HCT116 (cell line): ENCODE measurements at regions not wholly inside any gene's neighbourhood (a gene's known extent, or its start where the extent isn't known, plus 50 kb on each side); places are given as distances from the start of the nearest gene placed in this dataset.

Experiments used
- CEBPB ChIP-seq: IDR thresholded peaks from 2 replicates; pipeline ENCODE4 v1.6.1; 2012; ENCODE audit warnings: low read depth
- JUND ChIP-seq: IDR thresholded peaks from 2 replicates; pipeline ENCODE4 v1.6.1; 2012
- POLR2A ChIP-seq: IDR thresholded peaks from 2 replicates; pipeline ENCODE4 v1.7.0; 2011; ENCODE audit warnings: borderline replicate concordance; ENCODE audit not compliant: insufficient read depth, insufficient read length; ENCODE audit errors: extremely low read depth
- POLR2AphosphoS5 ChIP-seq: IDR thresholded peaks from 2 replicates; pipeline ENCODE4 v1.6.1; 2011; ENCODE audit warnings: mild to moderate bottlenecking, low read depth, low read length, moderate library complexity
- REST ChIP-seq: IDR thresholded peaks from 2 replicates; pipeline ENCODE4 v1.6.1; 2012; ENCODE audit warnings: low read depth
- SP1 ChIP-seq: IDR thresholded peaks from 2 replicates; pipeline ENCODE4 v1.6.1; 2012; ENCODE audit warnings: low read depth
- YY1 ChIP-seq: IDR thresholded peaks from 2 replicates; pipeline ENCODE4 v1.6.1; 2011; ENCODE audit warnings: low read length, low read depth, moderate library complexity, mild to moderate bottlenecking; ENCODE audit not compliant: insufficient replicate concordance; ENCODE audit errors: extremely low read depth
- ZBTB33 ChIP-seq: IDR thresholded peaks from 2 replicates; pipeline ENCODE4 v1.6.1; 2011; ENCODE audit warnings: mild to moderate bottlenecking, low read length, moderate library complexity; ENCODE audit not compliant: insufficient replicate concordance; ENCODE audit errors: extremely low read depth
- ZNF274 ChIP-seq: fragments of 200-500 bp; sonication (Bioruptor generic); IDR thresholded peaks from 2 replicates; pipeline ENCODE4 v1.6.1; 2014; ENCODE audit warnings: mild to moderate bottlenecking, low read depth, low read length, inconsistent platforms
- TF ChIP-seq, protein P1 (sequence below), 3 experiments: fragments of 200-600 bp in 1 of 3; sonication (generic) in 1 of 3; IDR thresholded peaks in 2 of 3; conservative IDR thresholded peaks in 1 of 3; 2 replicates each; pipeline ENCODE4 v1.5.1; 2012 to 2017; ENCODE audit warnings: low read depth in 2 of 3, low read length in 2 of 3, antibody characterized with exemption in 1 of 3, borderline replicate concordance in 1 of 3, control low read depth in 1 of 3, mild to moderate bottlenecking in 1 of 3, mixed read lengths in 1 of 3, mixed run types in 1 of 3, moderate library complexity in 1 of 3; ENCODE audit not compliant: insufficient read depth in 1 of 3
- TF ChIP-seq, protein P2 (sequence below): IDR thresholded peaks from 2 replicates; pipeline ENCODE4 v1.6.1; 2012

DNA sequence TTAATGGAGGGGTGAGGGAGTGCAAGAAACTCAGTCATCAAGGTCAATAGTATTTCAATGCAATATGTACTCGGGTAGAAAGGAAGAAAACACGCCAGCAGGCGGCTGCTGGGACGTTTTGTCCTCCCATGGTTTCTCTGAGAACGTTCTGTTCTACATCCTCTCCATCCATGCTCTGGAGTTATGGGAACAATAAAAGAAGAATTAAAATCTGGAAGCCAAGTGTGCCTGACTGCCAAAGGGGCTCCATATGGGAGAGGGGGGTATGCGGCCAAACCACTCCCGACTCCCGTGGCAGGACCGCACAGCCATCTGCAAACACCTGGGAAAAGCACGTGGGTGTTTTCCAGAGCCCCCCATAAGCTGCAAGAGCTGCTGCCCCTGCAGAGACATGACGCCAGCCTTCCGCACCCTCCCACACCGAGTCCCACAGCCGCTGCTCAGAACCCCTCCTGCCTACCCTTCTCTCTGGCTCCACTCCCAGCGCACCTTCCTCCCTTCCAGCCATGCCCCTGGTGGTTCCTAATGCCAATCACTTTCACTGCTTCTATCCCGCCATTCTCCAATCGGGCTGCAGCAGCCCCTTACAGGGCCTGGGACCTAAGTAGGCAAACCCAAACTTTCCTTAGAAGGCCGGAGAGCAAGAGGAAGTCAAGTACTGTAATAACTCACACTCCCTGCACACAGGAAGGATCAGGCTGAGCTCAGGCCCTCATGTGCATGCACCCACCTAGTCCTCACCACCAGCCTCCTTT lies 241.6 kb downstream of the SYK start:
- TF ChIP-seq, protein P1, sequence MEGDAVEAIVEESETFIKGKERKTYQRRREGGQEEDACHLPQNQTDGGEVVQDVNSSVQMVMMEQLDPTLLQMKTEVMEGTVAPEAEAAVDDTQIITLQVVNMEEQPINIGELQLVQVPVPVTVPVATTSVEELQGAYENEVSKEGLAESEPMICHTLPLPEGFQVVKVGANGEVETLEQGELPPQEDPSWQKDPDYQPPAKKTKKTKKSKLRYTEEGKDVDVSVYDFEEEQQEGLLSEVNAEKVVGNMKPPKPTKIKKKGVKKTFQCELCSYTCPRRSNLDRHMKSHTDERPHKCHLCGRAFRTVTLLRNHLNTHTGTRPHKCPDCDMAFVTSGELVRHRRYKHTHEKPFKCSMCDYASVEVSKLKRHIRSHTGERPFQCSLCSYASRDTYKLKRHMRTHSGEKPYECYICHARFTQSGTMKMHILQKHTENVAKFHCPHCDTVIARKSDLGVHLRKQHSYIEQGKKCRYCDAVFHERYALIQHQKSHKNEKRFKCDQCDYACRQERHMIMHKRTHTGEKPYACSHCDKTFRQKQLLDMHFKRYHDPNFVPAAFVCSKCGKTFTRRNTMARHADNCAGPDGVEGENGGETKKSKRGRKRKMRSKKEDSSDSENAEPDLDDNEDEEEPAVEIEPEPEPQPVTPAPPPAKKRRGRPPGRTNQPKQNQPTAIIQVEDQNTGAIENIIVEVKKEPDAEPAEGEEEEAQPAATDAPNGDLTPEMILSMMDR (IDR thresholded peaks at IDR 0.05 in 2 of 3, conservative IDR thresholded peaks at IDR 0.05 in 1 of 3; ENCODE audit: borderline replicate concordance in 1 of 3, insufficient read depth in 1 of 3, low read depth in 2 of 3, low read length in 2 of 3): no peak
- TF ChIP-seq ZBTB33 (no peak), POLR2A (no peak), ZNF274 (no peak), YY1 (no peak), POLR2AphosphoS5 (no peak), JUND (no peak), SP1 (no peak), REST (no peak), CEBPB (no peak)
- TF ChIP-seq, protein P2, sequence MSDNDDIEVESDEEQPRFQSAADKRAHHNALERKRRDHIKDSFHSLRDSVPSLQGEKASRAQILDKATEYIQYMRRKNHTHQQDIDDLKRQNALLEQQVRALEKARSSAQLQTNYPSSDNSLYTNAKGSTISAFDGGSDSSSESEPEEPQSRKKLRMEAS: no peak
